ENCODE measurements at regions not wholly inside any gene's neighbourhood (a gene's known extent, or its start where the extent isn't known, plus 50 kb on each side); places are given as distances from the start of the nearest gene placed in this dataset.

- DNase-seq (ENCODE audit: low read depth) = no peak
Measured at GRCh38 chr2:128437204-128437565, 118.5 kb upstream of the HS6ST1 start.

DNA sequence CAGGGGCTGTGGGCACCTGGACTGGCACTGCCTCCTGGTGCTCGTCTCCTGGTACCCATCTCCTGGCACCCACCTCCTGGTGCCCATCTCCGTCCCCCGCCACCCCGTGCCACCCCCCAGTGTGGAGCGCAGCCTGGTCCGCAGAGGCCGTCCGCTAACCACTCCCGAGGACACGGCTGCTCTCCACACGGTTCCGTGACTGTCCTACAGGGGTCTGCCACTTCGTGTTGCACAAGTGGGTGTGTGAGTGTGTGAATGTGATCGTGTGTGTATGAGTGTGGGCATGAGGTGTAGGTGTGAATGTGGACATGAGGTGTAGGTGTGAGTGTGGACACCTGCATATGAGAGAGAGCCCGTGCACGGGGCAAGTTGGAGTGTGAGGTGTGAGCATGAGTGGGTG, 119.4 kb upstream of the HS6ST1 start:
- no peak for DNase-seq (ENCODE audit: low read depth)

DNA sequence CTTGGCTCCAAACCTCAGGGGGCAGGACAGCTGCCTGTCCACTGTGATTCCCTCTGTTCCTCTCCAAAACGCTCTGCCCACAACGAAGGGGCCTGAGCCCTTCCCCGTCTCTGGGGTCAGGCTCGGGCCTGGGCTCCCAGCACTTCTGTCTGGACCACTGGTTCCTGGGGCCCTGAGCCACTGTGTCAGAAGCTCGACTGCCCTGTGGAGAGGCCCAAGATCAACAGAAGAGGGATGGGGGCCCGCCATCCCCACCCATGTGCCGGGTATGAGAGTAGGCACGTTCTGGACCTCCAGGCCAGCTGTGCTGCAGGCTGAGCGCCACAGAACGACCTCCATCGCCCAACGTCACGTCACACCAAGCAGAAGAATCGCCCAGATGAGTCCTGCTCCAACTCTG, 119.9 kb upstream of the HS6ST1 start:
- DNase-seq (ENCODE audit: low read depth) = no peak

GRCh38 chr2:128439031-128439790, 120.5 kb upstream of the HS6ST1 start:
- no peak for DNase-seq (ENCODE audit: low read depth)

- no peak for DNase-seq (ENCODE audit: low read depth)
Measured at GRCh38 chr2:128439791-128440665, 121.4 kb upstream of the HS6ST1 start.

GRCh38 chr2:128440666-128441340, 122.1 kb upstream of the HS6ST1 start:
- DNase-seq (ENCODE audit: low read depth) = no peak

DNA sequence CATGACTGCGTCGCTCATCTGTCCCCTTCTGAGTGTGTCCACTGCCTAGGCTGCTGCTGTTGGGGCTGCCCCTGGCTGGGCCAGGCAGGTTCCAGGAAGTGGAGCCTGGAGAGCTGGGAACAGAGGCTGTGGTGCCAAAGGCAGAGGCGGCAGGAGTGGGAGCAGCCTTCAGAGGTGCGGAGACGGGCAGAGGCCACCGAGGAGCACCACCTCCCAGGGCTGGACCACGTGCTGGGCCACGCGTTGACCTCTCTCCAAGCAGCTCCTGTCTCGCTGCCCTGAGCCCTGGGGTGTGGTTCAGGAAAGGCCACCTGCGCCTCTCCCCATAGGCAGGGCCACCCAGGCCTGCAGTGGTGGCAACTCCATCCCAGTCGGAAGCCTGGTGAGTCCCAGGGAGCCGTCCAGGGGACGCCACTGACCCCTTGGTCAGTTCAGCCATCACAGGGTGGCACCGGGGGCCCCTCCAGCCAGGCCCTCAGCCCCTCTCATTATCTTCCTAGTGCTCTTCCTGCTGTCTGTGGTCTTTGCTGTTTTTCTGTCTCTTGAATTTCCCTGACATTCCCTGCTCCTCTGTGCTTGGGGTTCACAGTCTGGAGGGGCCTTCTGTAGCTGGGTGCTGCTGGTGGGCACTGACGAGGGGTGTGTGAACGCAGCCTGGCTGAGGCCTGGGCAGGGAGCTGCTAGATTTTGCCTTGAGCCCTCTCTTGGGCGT, 122.8 kb upstream of the HS6ST1 start:
- no peak for DNase-seq (ENCODE audit: low read depth)

DNA sequence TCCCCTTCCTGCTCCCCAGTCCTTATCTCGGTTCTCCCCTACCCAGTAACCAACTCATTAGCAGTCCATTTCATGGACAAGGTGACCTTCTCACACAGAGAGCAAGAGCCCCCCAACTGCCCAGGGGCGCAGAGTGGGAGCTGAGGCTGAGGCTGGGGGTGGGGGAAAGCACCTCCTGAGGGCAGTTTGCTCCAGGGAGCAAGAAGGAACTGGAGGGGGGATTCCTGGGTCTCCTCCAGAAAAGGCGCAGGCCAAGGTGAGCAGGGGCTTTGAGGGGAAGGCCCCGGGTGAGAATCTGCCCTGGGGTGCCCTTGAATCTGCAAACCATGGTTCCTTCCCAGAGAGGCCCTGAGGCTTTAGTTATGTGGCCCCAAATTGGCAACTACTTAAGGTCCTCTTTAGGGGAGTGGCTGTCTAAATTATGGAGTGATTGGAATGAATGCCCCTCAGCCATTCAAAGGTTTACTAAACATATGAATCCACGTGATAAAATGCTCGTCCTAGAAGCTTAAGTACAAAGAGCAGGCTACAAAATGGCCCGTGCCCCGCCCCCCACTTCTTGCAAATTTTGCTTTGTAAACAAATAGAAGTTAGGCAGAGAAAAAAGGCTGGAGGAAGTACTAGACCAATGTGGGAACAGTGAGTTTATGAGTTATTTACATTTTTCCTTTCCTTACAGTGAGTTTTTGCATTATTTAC, 123.5 kb upstream of the HS6ST1 start:
- no peak for DNase-seq (ENCODE audit: low read depth)

GRCh38 chr2:128442891-128443302, 124.2 kb upstream of the HS6ST1 start:
- DNase-seq (ENCODE audit: low read depth) = no peak

GRCh38 chr2:128444121-128444771, 125.6 kb upstream of the HS6ST1 start:
- DNase-seq (ENCODE audit: low read depth) = no peak

GRCh38 chr2:128444816-128445522, 126.3 kb upstream of the HS6ST1 start:
- DNase-seq (ENCODE audit: low read depth) = no peak

DNA sequence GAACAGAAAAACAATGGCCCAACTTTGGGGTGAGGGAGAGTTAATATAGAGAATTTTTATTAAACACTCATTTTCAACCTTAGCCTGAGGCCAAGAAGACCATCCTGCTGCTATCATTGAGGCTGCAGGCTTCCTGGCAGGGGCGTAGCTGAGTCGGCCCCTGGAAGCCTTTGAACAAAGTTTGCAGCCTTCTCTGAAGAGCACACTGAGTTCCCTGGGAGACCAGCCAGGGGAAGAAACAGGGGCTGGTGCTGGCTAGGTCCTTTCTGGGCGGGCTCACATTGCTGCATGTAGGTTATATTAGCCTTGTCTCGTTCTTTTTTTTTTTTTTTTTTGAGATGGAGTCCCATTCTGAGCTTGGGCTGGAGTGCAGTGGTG, 126.8 kb upstream of the HS6ST1 start:
- DNase-seq (ENCODE audit: low read depth) = no peak

GRCh38 chr2:128446049-128446873, 127.6 kb upstream of the HS6ST1 start:
- DNase-seq (ENCODE audit: low read depth) = no peak

GRCh38 chr2:128446874-128447537, 128.3 kb upstream of the HS6ST1 start:
- no peak for DNase-seq (ENCODE audit: low read depth)

- DNase-seq (ENCODE audit: low read depth) = no peak
Measured at GRCh38 chr2:128447538-128447995, 128.9 kb upstream of the HS6ST1 start.

- DNase-seq (ENCODE audit: low read depth) = no peak
Measured at GRCh38 chr2:128448331-128449225, 129.9 kb upstream of the HS6ST1 start.

GRCh38 chr2:128449226-128450061, 130.8 kb upstream of the HS6ST1 start:
- DNase-seq (ENCODE audit: low read depth) = no peak

All from non-pigmented ciliary epithelial cell (primary cell).